PC-3 (cell line): ENCODE measurements at regions not wholly inside any gene's neighbourhood (a gene's known extent, or its start where the extent isn't known, plus 50 kb on each side); places are given as distances from the start of the nearest gene placed in this dataset.

Experiments used
- CTCF ChIP-seq: fragments of 300-600 bp; sonication (generic); conservative IDR thresholded peaks from 2 replicates; pipeline ENCODE4 v1.5.1; 2017; ENCODE audit warnings: antibody characterized with exemption, low read depth, mild to moderate bottlenecking, low read length
- EZH2 ChIP-seq: fragments of 300-600 bp; sonication (generic); IDR thresholded peaks from one replicate; pipeline ENCODE4 v1.6.1; 2017; ENCODE audit warnings: antibody characterized with exemption, mild to moderate bottlenecking, low read length; ENCODE audit not compliant: unreplicated experiment
- EZH2phosphoT487 ChIP-seq: fragments of 300-600 bp; sonication (generic); IDR thresholded peaks from 2 replicates; pipeline ENCODE4 v1.6.1; 2018; ENCODE audit warnings: mild to moderate bottlenecking, antibody characterized with exemption, low read length, borderline replicate concordance

DNA sequence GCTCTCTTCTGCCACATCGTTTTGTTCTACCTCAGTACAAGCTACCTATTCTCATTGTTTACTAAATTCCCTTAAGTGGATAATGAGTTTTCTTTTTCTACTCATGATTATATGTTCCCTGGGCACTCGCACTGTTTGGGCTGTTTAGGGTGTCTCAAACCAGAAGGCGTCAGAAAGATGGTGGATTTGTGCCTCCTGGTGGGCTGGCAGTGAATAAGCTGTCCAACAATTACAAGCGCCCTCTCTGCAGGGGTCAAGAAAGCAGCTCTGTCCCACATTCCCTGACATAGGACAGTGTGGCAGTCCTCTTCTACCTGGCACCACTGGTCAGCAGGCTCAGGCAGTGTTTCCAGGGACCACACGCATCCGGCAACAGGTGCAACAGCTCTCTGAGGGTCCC is 173.4 kb upstream of the PPP2R3A start:
- 0 out of 2 replicates have a peak, but pooled peaks have one; percentile 26 for TF ChIP-seq CTCF
- no peak for TF ChIP-seq EZH2
- TF ChIP-seq EZH2phosphoT487 = no peak
